Epithelial cell of proximal tubule (primary cell): ENCODE measurements at regions not wholly inside any gene's neighbourhood (a gene's known extent, or its start where the extent isn't known, plus 50 kb on each side); places are given as distances from the start of the nearest gene placed in this dataset.

Source experiments
- DNase-seq: peaks from one replicate; pipeline ENCODE4 v3.0.0-alpha.2; 2011; ENCODE audit warnings: low read depth
- H3K4me3 ChIP-seq: 2 replicates; pipeline ENCODE4 v1.5.1; 2011; ENCODE audit warnings: low read depth, mild to moderate bottlenecking, low read length
- CTCF ChIP-seq: conservative IDR thresholded peaks from 2 replicates; pipeline ENCODE4 v1.5.1; 2012; ENCODE audit warnings: low read depth, mild to moderate bottlenecking, low read length

GRCh38 chr15:55126111-55126510 is 70.6 kb downstream of the RSL24D1 start:
- no peak for DNase-seq
- TF ChIP-seq CTCF, result no peak
- no peak overlapping the region for H3K4me3 ChIP-seq

- no peak for TF ChIP-seq CTCF
- DNase-seq, result no peak
- no peak overlapping the region for H3K4me3 ChIP-seq
Observed at GRCh38 chr15:55124616-55125015, 72.1 kb downstream of the RSL24D1 start.

- no peak for TF ChIP-seq CTCF
- no peak for DNase-seq
- H3K4me3 ChIP-seq, result no peak overlapping the region
Observed at GRCh38 chr15:55118344-55118870, 78.3 kb downstream of the RSL24D1 start.

- H3K4me3 ChIP-seq, result no peak overlapping the region
- no peak for TF ChIP-seq CTCF
- DNase-seq, result no peak
Observed at GRCh38 chr15:55116636-55117035, 80.1 kb downstream of the RSL24D1 start.

GRCh38 chr15:55113736-55114135 is 83.0 kb downstream of the RSL24D1 start:
- TF ChIP-seq CTCF, result no peak
- H3K4me3 ChIP-seq, result no peak overlapping the region
- DNase-seq, result no peak

GRCh38 chr15:55112706-55113105 is 84.0 kb downstream of the RSL24D1 start:
- DNase-seq, result no peak
- TF ChIP-seq CTCF, result no peak

GRCh38 chr15:55110446-55110845 is 86.3 kb downstream of the RSL24D1 start:
- no peak overlapping the region for H3K4me3 ChIP-seq
- TF ChIP-seq CTCF, result no peak
- DNase-seq, result no peak

More at GRCh38 chr15:55112706-55113105, 84.0 kb downstream of the RSL24D1 start:
- H3K4me3 ChIP-seq, result no peak overlapping the region
